HCT116 (cell line): ENCODE measurements at regions not wholly inside any gene's neighbourhood (a gene's known extent, or its start where the extent isn't known, plus 50 kb on each side); places are given as distances from the start of the nearest gene placed in this dataset.

Experiments used
- EGR1 ChIP-seq: IDR thresholded peaks from 2 replicates; pipeline ENCODE4 v1.6.1; 2012; ENCODE audit warnings: low read depth
- EZH2 ChIP-seq: fragments of 200-600 bp; sonication (generic); IDR thresholded peaks from 2 replicates; pipeline ENCODE4 v1.6.1; 2017; ENCODE audit warnings: antibody characterized with exemption, mixed run types
- POLR2A ChIP-seq: IDR thresholded peaks from 2 replicates; pipeline ENCODE4 v1.7.0; 2011; ENCODE audit warnings: borderline replicate concordance; ENCODE audit not compliant: insufficient read depth, insufficient read length; ENCODE audit errors: extremely low read depth
- TCF7L2 ChIP-seq: IDR thresholded peaks from 2 replicates; pipeline ENCODE4 v1.7.0; 2011; ENCODE audit warnings: borderline replicate concordance, inconsistent platforms; ENCODE audit not compliant: insufficient read depth, insufficient read length; ENCODE audit errors: extremely low read depth
- ZFX ChIP-seq: fragments of 450-650 bp; IDR thresholded peaks from 2 replicates; pipeline ENCODE4 v1.6.1; 2017
- TF ChIP-seq, protein P1 (sequence below), 3 experiments: fragments of 200-600 bp in 1 of 3; sonication (generic) in 1 of 3; IDR thresholded peaks in 2 of 3; conservative IDR thresholded peaks in 1 of 3; 2 replicates each; pipeline ENCODE4 v1.5.1; 2012 to 2017; ENCODE audit warnings: low read depth in 2 of 3, low read length in 2 of 3, antibody characterized with exemption in 1 of 3, borderline replicate concordance in 1 of 3, control low read depth in 1 of 3, mild to moderate bottlenecking in 1 of 3, mixed read lengths in 1 of 3, mixed run types in 1 of 3, moderate library complexity in 1 of 3; ENCODE audit not compliant: insufficient read depth in 1 of 3
- TF ChIP-seq, protein P2 (sequence below): IDR thresholded peaks from 2 replicates; pipeline ENCODE4 v1.6.1; 2012; ENCODE audit warnings: low read depth

GRCh38 chr13:111969551-111970135 is 97.3 kb upstream of the SOX1 start:
- TF ChIP-seq, protein P1, sequence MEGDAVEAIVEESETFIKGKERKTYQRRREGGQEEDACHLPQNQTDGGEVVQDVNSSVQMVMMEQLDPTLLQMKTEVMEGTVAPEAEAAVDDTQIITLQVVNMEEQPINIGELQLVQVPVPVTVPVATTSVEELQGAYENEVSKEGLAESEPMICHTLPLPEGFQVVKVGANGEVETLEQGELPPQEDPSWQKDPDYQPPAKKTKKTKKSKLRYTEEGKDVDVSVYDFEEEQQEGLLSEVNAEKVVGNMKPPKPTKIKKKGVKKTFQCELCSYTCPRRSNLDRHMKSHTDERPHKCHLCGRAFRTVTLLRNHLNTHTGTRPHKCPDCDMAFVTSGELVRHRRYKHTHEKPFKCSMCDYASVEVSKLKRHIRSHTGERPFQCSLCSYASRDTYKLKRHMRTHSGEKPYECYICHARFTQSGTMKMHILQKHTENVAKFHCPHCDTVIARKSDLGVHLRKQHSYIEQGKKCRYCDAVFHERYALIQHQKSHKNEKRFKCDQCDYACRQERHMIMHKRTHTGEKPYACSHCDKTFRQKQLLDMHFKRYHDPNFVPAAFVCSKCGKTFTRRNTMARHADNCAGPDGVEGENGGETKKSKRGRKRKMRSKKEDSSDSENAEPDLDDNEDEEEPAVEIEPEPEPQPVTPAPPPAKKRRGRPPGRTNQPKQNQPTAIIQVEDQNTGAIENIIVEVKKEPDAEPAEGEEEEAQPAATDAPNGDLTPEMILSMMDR (IDR thresholded peaks at IDR 0.05 in 2 of 3, conservative IDR thresholded peaks at IDR 0.05 in 1 of 3; ENCODE audit: borderline replicate concordance in 1 of 3, insufficient read depth in 1 of 3, low read depth in 2 of 3, low read length in 2 of 3): no peak
- no peak for TF ChIP-seq TCF7L2
- no peak for TF ChIP-seq POLR2A
- TF ChIP-seq, protein P2, sequence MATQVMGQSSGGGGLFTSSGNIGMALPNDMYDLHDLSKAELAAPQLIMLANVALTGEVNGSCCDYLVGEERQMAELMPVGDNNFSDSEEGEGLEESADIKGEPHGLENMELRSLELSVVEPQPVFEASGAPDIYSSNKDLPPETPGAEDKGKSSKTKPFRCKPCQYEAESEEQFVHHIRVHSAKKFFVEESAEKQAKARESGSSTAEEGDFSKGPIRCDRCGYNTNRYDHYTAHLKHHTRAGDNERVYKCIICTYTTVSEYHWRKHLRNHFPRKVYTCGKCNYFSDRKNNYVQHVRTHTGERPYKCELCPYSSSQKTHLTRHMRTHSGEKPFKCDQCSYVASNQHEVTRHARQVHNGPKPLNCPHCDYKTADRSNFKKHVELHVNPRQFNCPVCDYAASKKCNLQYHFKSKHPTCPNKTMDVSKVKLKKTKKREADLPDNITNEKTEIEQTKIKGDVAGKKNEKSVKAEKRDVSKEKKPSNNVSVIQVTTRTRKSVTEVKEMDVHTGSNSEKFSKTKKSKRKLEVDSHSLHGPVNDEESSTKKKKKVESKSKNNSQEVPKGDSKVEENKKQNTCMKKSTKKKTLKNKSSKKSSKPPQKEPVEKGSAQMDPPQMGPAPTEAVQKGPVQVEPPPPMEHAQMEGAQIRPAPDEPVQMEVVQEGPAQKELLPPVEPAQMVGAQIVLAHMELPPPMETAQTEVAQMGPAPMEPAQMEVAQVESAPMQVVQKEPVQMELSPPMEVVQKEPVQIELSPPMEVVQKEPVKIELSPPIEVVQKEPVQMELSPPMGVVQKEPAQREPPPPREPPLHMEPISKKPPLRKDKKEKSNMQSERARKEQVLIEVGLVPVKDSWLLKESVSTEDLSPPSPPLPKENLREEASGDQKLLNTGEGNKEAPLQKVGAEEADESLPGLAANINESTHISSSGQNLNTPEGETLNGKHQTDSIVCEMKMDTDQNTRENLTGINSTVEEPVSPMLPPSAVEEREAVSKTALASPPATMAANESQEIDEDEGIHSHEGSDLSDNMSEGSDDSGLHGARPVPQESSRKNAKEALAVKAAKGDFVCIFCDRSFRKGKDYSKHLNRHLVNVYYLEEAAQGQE: no peak
- no peak for TF ChIP-seq EZH2
- no peak for TF ChIP-seq ZFX
- no peak for TF ChIP-seq EGR1
